ENCODE measurements at regions not wholly inside any gene's neighbourhood (a gene's known extent, or its start where the extent isn't known, plus 50 kb on each side); places are given as distances from the start of the nearest gene placed in this dataset.

- TF ChIP-seq CTCF (IDR thresholded peaks at IDR 0.05) (no peak), EP300 (IDR thresholded peaks at IDR 0.05) (no peak)
Observed at GRCh38 chr3:193826159-193826795, 233.3 kb downstream of the OPA1 start.
